H9 (cell line): ENCODE measurements at regions not wholly inside any gene's neighbourhood (a gene's known extent, or its start where the extent isn't known, plus 50 kb on each side); places are given as distances from the start of the nearest gene placed in this dataset.

ENCODE experiments used
- DNase-seq: peaks from one replicate; pipeline ENCODE4 v3.0.0-alpha.2; 2017
- H2AFZ ChIP-seq: one replicate; pipeline ENCODE4 v1.6.1; 2013; ENCODE audit warnings: mild to moderate bottlenecking, low read length, control low read depth, moderate library complexity
- H2AK5ac ChIP-seq: 2 replicates; pipeline ENCODE4 v1.6.1; 2013; ENCODE audit warnings: low read length, control low read depth, mixed read lengths; ENCODE audit not compliant: insufficient read length
- H2BK120ac ChIP-seq: one replicate; pipeline ENCODE4 v1.6.1; 2013; ENCODE audit warnings: low read depth, mild to moderate bottlenecking, low read length, control low read depth, inconsistent platforms; ENCODE audit not compliant: poor library complexity, severe bottlenecking
- H2BK12ac ChIP-seq: 2 replicates; pipeline ENCODE4 v1.6.1; 2013; ENCODE audit warnings: low read length, control low read depth, mixed read lengths, low read depth; ENCODE audit not compliant: insufficient read length
- H2BK15ac ChIP-seq: 2 replicates; pipeline ENCODE4 v1.6.1; 2013; ENCODE audit warnings: low read depth, low read length, control low read depth
- H2BK20ac ChIP-seq: one replicate; pipeline ENCODE4 v1.6.1; 2013; ENCODE audit warnings: low read depth, mild to moderate bottlenecking, low read length, control low read depth, inconsistent platforms; ENCODE audit not compliant: poor library complexity, severe bottlenecking
- H2BK5ac ChIP-seq: 2 replicates; pipeline ENCODE4 v1.6.1; 2013; ENCODE audit warnings: low read length, control low read depth, mixed read lengths; ENCODE audit not compliant: insufficient read length
- H3K14ac ChIP-seq: 2 replicates; pipeline ENCODE4 v1.6.1; 2013; ENCODE audit warnings: low read length, control low read depth; ENCODE audit not compliant: insufficient read depth
- H3K18ac ChIP-seq: 2 replicates; pipeline ENCODE4 v1.6.1; 2013; ENCODE audit warnings: low read depth, mild to moderate bottlenecking, mixed read lengths, low read length, control low read depth; ENCODE audit not compliant: insufficient read length
- H3K23ac ChIP-seq: 2 replicates; pipeline ENCODE4 v1.6.1; 2013; ENCODE audit warnings: low read length, control low read depth, mixed read lengths, low read depth; ENCODE audit not compliant: insufficient read length
- H3K23me2 ChIP-seq: 2 replicates; pipeline ENCODE4 v1.6.1; 2013; ENCODE audit warnings: low read depth, mild to moderate bottlenecking, mixed read lengths, low read length, control low read depth; ENCODE audit not compliant: insufficient read length, poor library complexity, severe bottlenecking
- H3K27ac ChIP-seq: 2 replicates; pipeline ENCODE4 v1.5.1; 2013; ENCODE audit warnings: low read length, control low read depth, mixed read lengths, low read depth; ENCODE audit not compliant: insufficient read length
- H3K27me3 ChIP-seq: 2 replicates; pipeline ENCODE4 v1.6.1; 2013; ENCODE audit warnings: low read length, control low read depth, inconsistent platforms; ENCODE audit not compliant: insufficient read depth
- H3K4ac ChIP-seq: 2 replicates; pipeline ENCODE4 v1.6.1; 2013; ENCODE audit warnings: low read depth, mild to moderate bottlenecking, control low read depth, inconsistent platforms, low read length, moderate library complexity
- H3K4me1 ChIP-seq: 2 replicates; pipeline ENCODE4 v1.6.1; 2013; ENCODE audit warnings: low read length, control low read depth, inconsistent platforms; ENCODE audit not compliant: insufficient read depth
- H3K4me2 ChIP-seq: 2 replicates; pipeline ENCODE4 v1.6.1; 2013; ENCODE audit warnings: low read length, control low read depth, mixed read lengths; ENCODE audit not compliant: insufficient read length, insufficient read depth
- H3K56ac ChIP-seq: 2 replicates; pipeline ENCODE4 v1.6.1; 2013; ENCODE audit warnings: low read depth, mild to moderate bottlenecking, mixed read lengths, low read length, control low read depth; ENCODE audit not compliant: insufficient read length
- H3K79me1 ChIP-seq: 2 replicates; pipeline ENCODE4 v1.6.1; 2013; ENCODE audit warnings: low read depth, mild to moderate bottlenecking, moderate library complexity, low read length, control low read depth, inconsistent platforms; ENCODE audit not compliant: insufficient read depth, poor library complexity, severe bottlenecking
- H3K79me2 ChIP-seq: 2 replicates; pipeline ENCODE4 v1.6.1; 2013; ENCODE audit warnings: low read length, control low read depth, inconsistent platforms; ENCODE audit not compliant: insufficient read depth
- H3K9ac ChIP-seq: 2 replicates; pipeline ENCODE4 v1.6.1; 2013; ENCODE audit warnings: low read length, control low read depth, mixed read lengths; ENCODE audit not compliant: insufficient read length; ENCODE audit errors: extremely low read depth
- H3K9me3 ChIP-seq: one replicate; pipeline ENCODE4 v1.6.1; 2013; ENCODE audit warnings: low read depth, low read length, inconsistent platforms; ENCODE audit not compliant: control insufficient read depth
- H3T11ph ChIP-seq: one replicate; pipeline ENCODE4 v1.6.1; 2013; ENCODE audit warnings: mild to moderate bottlenecking, low read length, control low read depth, inconsistent platforms
- H4K20me1 ChIP-seq: one replicate; pipeline ENCODE4 v1.6.1; 2013; ENCODE audit not compliant: control insufficient read depth, insufficient read length, insufficient read depth
- H4K5ac ChIP-seq: 2 replicates; pipeline ENCODE4 v1.6.1; 2013; ENCODE audit warnings: low read depth, mild to moderate bottlenecking, mixed read lengths, low read length, control low read depth; ENCODE audit not compliant: insufficient read length
- H4K8ac ChIP-seq: replicated peaks from 2 replicates; pipeline ENCODE4 v1.6.1; 2013; ENCODE audit warnings: low read length, control low read depth, mixed read lengths, low read depth; ENCODE audit not compliant: insufficient read length
- H4K91ac ChIP-seq: 2 replicates; pipeline ENCODE4 v1.6.1; 2013; ENCODE audit warnings: low read depth, mild to moderate bottlenecking, moderate library complexity, mixed read lengths, low read length, control low read depth; ENCODE audit not compliant: insufficient read length
- H3K27ac Mint-ChIP-seq, 3 experiments: 2 replicates in 2 of 3; 3 replicates in 1 of 3; pipeline ENCODE4 v1.8.0; 2020 to 2021; ENCODE audit warnings: mixed read lengths in 3 of 3, mild to moderate bottlenecking in 1 of 3, moderate library complexity in 1 of 3
- H3K27me3 Mint-ChIP-seq: 2 replicates; pipeline ENCODE4 v1.8.0; 2021; ENCODE audit warnings: low read depth, mild to moderate bottlenecking, moderate library complexity, mixed read lengths
- H3K36me3 Mint-ChIP-seq, 3 experiments: 2 replicates in 2 of 3; 3 replicates in 1 of 3; pipeline ENCODE4 v1.8.0; 2020 to 2021; ENCODE audit warnings: low read depth in 3 of 3, mixed read lengths in 3 of 3; ENCODE audit not compliant: insufficient read depth in 1 of 3
- H3K4me1 Mint-ChIP-seq, 2 experiments: 2 replicates each; pipeline ENCODE4 v1.8.0; 2020; ENCODE audit warnings: mixed read lengths in 2 of 2
- H3K4me3 Mint-ChIP-seq, 2 experiments: 2 replicates in 1 of 2; 3 replicates in 1 of 2; pipeline ENCODE4 v1.8.0; 2020 to 2021; ENCODE audit warnings: mild to moderate bottlenecking in 2 of 2, mixed read lengths in 2 of 2, moderate library complexity in 1 of 2
- H3K9me3 Mint-ChIP-seq, 2 experiments: 2 replicates in 1 of 2; 3 replicates in 1 of 2; pipeline ENCODE4 v1.8.0; 2020; ENCODE audit warnings: mild to moderate bottlenecking in 2 of 2, mixed read lengths in 2 of 2, moderate library complexity in 1 of 2
- whole genome bisulfite sequencing: extraction: QIAGEN DNeasy Blood & Tissue Kit; methylation state at CpG from one replicate; pipeline ENCODE4 v1.1.7; 2013; ENCODE audit warnings: missing lambda C conversion rate, low lambda C conversion rate, mixed read lengths; ENCODE audit not compliant: insufficient read length; ENCODE audit errors: extremely low coverage; 5-methylcytosine and 5-hydroxymethylcytosine counted together
- TF ChIP-seq, protein P1 (sequence below): fragments of 200-600 bp; sonication (generic); conservative IDR thresholded peaks from 3 replicates; pipeline ENCODE4 v1.8.0; 2021; ENCODE audit warnings: antibody characterized with exemption, mild to moderate bottlenecking

DNA sequence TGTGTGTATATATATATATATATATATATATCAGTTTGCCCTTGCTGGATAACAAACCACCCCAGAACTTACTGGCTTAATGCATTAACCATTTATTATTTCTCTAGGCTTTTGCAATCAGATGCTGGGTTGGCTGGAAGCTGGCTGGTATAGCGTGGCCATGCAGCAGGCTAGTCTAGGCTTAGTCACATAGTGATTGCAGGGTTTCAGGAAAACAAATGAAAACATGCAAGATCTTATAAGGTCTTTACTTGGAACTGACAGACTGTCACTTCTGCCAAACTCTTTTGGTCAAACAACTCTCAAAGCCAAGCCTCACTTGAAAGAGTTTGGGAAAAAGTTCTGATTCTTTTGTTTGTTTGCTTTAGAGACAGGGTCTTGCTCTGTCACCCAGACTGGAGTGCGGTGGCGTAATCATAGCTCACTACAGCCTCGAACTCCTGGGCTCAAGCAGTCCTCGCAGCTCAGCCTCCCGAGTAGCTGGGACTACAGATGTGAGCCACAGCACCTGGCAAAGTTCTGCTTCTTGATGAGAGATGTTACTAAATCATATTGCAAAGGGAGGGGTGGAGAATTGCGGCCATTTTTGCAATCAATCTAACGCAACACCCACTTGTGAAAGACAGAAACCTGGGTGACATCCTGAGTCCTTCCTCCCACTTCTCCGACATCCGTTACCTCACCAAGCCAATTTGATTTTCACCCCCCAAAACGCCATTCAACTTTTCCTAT, 58.7 kb upstream of the SMOX start:
- Mint-ChIP-seq H3K4me3 (no peak overlapping the region), H3K9me3 (peaks cover 0 to 2% of the 10 kb centered on the region in 2 experiments; a peak in 2 of 5 replicates), H3K27ac (no peak overlapping the region), H3K4me1 (peaks cover 6 to 10% of the 10 kb centered on the region in 2 experiments), H3K27me3 (peaks cover 25% of the 10 kb centered on the region), H3K36me3 (no peaks in the 10 kb centered on the region; a peak in 1 of 7 replicates)
- Histone ChIP-seq H3K9me3 (no peaks in the 10 kb centered on the region), H3K9ac (no peak overlapping the region), H2AK5ac (no peak overlapping the region), H3K27me3 (peaks cover 2% of the 10 kb centered on the region; the same call in 1 of the 2 replicates), H2AFZ (no peak overlapping the region), H3K79me1 (no peaks in the 10 kb centered on the region), H3K14ac (no peak overlapping the region), H2BK5ac (no peak overlapping the region), H3K23ac (no peak overlapping the region), H2BK12ac (no peak overlapping the region), H3K4me2 (no peak overlapping the region), H3K56ac (no peak overlapping the region), H4K8ac (no peak overlapping the region), H3K4ac (no peak overlapping the region), H3T11ph (no peak overlapping the region), H3K18ac (no peak overlapping the region), H3K27ac (no peak overlapping the region), H3K23me2 (no peaks in the 10 kb centered on the region), H3K4me1 (no peaks in the 10 kb centered on the region), H2BK20ac (no peak overlapping the region), H2BK15ac (no peak overlapping the region), H4K20me1 (no peaks in the 10 kb centered on the region), H4K91ac (no peak overlapping the region), H4K5ac (no peak overlapping the region), H3K79me2 (no peaks in the 10 kb centered on the region), H2BK120ac (no peak overlapping the region)
- DNase-seq, result no peak
- TF ChIP-seq, protein P1, sequence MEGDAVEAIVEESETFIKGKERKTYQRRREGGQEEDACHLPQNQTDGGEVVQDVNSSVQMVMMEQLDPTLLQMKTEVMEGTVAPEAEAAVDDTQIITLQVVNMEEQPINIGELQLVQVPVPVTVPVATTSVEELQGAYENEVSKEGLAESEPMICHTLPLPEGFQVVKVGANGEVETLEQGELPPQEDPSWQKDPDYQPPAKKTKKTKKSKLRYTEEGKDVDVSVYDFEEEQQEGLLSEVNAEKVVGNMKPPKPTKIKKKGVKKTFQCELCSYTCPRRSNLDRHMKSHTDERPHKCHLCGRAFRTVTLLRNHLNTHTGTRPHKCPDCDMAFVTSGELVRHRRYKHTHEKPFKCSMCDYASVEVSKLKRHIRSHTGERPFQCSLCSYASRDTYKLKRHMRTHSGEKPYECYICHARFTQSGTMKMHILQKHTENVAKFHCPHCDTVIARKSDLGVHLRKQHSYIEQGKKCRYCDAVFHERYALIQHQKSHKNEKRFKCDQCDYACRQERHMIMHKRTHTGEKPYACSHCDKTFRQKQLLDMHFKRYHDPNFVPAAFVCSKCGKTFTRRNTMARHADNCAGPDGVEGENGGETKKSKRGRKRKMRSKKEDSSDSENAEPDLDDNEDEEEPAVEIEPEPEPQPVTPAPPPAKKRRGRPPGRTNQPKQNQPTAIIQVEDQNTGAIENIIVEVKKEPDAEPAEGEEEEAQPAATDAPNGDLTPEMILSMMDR, result no peak
- WGBS, result no CpG with 5 or more reads among the region's 11 CpGs
